OCI-LY7 (cell line): ENCODE measurements at regions not wholly inside any gene's neighbourhood (a gene's known extent, or its start where the extent isn't known, plus 50 kb on each side); places are given as distances from the start of the nearest gene placed in this dataset.

ENCODE experiments used
- CTCF ChIP-seq: fragments of 200-600 bp; sonication (generic); conservative IDR thresholded peaks from 2 replicates; pipeline ENCODE4 v1.5.1; 2014; ENCODE audit warnings: mild to moderate bottlenecking, antibody characterized with exemption, low read length, moderate library complexity, mixed read lengths
- EZH2phosphoT487 ChIP-seq: fragments of 200-600 bp; sonication (generic); IDR thresholded peaks from 2 replicates; pipeline ENCODE4 v1.6.1; 2018; ENCODE audit warnings: low read depth, borderline replicate concordance, mild to moderate bottlenecking, mixed run types, antibody characterized with exemption, low read length, moderate library complexity, mixed read lengths

DNA sequence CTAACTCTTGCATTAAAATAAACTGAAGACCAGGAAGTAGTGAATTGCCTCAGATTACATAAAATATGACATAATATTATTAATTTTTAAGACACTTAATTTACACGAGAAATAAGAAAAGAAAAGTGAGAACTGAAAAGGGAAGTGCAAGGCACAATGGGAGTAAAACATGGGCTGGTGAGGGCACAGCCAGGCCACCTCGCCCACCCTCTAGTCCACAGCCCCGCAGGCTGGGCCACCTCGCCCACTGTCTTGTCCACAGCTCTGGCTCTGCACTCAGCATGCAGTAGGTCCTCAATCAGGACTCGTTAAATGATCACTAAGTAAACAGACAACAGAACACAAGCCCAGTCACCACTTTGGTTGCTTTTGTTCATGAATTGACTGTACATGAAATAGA lies 67.8 kb upstream of the ARHGEF7 start:
- TF ChIP-seq EZH2phosphoT487: no peak
- TF ChIP-seq CTCF: no peak
